ENCODE measurements at regions not wholly inside any gene's neighbourhood (a gene's known extent, or its start where the extent isn't known, plus 50 kb on each side); places are given as distances from the start of the nearest gene placed in this dataset.

DNA sequence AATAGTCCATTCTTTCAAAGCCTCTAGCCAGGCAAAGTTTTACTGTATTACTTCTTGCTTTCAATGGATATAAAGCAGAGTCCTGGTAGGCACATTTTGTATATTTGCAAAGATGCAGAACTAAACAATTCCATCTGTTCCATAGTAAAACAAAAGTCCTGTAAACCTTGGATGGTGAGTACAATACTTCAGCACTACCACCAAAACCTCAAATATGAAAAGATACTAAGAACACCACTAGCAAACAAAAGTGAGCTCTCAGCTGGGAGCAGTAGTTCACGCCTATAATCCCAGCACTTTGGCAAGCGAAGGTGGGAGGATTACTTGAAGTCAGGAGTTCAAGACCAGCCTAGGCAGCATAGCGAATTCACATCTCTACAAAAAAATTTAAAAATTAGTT lies 195.0 kb downstream of the MSX2 start:
- TF ChIP-seq, protein P1, sequence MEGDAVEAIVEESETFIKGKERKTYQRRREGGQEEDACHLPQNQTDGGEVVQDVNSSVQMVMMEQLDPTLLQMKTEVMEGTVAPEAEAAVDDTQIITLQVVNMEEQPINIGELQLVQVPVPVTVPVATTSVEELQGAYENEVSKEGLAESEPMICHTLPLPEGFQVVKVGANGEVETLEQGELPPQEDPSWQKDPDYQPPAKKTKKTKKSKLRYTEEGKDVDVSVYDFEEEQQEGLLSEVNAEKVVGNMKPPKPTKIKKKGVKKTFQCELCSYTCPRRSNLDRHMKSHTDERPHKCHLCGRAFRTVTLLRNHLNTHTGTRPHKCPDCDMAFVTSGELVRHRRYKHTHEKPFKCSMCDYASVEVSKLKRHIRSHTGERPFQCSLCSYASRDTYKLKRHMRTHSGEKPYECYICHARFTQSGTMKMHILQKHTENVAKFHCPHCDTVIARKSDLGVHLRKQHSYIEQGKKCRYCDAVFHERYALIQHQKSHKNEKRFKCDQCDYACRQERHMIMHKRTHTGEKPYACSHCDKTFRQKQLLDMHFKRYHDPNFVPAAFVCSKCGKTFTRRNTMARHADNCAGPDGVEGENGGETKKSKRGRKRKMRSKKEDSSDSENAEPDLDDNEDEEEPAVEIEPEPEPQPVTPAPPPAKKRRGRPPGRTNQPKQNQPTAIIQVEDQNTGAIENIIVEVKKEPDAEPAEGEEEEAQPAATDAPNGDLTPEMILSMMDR (IDR thresholded peaks at IDR 0.05) = no peak
- TF ChIP-seq POLR2A (IDR thresholded peaks at IDR 0.05) = no peak
